ENCODE measurements at regions not wholly inside any gene's neighbourhood (a gene's known extent, or its start where the extent isn't known, plus 50 kb on each side); places are given as distances from the start of the nearest gene placed in this dataset.

DNA sequence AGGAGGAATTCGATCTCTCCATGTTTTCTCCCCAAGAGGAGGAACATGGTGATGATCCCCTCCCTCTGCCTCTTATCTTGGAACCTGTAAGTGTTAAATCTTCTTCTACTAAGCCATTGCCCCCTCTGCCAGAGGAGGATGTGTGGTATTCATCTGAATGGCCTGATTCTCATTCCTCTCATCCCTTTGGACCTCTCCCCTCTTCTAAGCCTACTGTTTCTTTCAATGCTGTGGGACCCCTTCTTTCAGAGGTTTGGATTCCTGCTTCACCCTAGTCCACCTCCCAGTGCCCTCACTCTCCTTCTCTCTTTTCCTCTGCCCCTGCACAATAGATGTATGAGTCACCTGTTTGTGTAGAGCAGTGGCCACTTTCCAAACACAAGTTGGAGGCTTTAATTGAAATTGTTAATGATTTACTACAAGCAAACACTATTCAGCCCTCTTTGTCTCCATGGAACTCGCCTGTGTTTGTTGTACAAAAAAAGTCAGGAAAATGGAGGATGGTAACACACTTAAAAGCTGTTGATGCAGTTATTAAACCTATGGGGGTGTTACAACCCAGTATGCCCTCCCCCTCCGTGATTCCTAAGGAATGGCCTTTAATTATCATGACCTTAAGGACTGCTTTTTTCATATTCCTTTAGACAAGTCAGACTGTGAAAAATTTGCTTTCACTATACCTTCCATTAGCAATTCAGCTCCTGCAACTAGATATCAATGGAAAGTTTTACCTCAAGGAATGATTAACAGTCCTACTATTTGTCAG lies 192.1 kb upstream of the ALG10B start:
- no peak overlapping the region for H3K27ac Mint-ChIP-seq
- no peak for DNase-seq (ENCODE audit: low spot score in 2 of 2)
- no peak for ATAC-seq
- peaks cover 2% of the 10 kb centered on the region for H3K9me3 Mint-ChIP-seq
- no peaks in the 10 kb centered on the region for H3K36me3 Mint-ChIP-seq
- H3K4me1 Mint-ChIP-seq = no peaks in the 10 kb centered on the region
- no peak overlapping the region for H3K4me3 Mint-ChIP-seq

DNA sequence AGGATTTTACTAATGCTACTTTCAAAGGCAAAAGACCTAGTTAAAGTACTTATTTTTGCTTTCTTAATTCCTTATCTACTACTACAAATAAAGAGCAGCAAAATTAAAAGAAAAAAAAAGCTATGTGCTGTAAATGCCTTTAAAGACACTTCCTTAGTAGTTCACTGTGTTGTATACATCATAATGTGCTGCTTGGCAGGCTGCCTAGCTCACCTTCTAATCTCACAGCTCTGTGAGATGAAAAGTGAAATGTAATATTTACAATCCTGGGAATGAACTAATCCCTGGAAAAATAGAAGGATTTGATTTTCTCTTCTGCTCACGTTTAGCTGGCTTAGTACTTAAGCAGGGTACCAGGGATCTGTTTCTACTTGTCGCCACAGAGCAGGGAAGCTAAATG lies 184.4 kb upstream of the ALG10B start:
- H3K36me3 Mint-ChIP-seq = no peaks in the 10 kb centered on the region
- H3K4me3 Mint-ChIP-seq = no peak overlapping the region
- ATAC-seq (no peak), DNase-seq (ENCODE audit: low spot score in 2 of 2) (no peak)
- H3K4me1 Mint-ChIP-seq = no peaks in the 10 kb centered on the region
- no peak overlapping the region for H3K27ac Mint-ChIP-seq
- H3K9me3 Mint-ChIP-seq = no peaks in the 10 kb centered on the region

DNA sequence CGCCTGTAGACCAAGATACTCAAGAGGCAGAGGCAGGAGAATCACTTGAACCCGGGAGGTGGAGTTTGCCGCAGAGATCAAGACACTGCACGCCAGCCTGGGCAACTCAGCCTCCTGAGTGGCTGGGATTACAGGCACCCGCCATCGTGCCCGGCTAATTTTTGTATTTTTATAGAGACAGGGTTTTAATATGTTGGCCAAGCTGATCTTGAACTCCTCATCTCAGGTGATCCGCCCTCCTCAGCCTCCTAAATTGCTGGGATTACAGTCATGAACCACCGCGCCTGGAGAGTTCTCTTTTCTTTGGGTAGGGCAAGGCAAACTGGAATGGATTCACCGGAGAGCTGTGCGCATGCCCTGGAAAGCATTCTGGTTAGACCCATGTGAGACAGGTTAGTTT lies 179.3 kb upstream of the ALG10B start:
- Mint-ChIP-seq H3K36me3 (peaks cover 6% of the 10 kb centered on the region), H3K9me3 (no peaks in the 10 kb centered on the region), H3K4me1 (peaks cover 11% of the 10 kb centered on the region), H3K27ac (no peak overlapping the region), H3K4me3 (no peak overlapping the region)
- no peak for ATAC-seq
- no peak for DNase-seq (ENCODE audit: low spot score in 2 of 2)

DNA sequence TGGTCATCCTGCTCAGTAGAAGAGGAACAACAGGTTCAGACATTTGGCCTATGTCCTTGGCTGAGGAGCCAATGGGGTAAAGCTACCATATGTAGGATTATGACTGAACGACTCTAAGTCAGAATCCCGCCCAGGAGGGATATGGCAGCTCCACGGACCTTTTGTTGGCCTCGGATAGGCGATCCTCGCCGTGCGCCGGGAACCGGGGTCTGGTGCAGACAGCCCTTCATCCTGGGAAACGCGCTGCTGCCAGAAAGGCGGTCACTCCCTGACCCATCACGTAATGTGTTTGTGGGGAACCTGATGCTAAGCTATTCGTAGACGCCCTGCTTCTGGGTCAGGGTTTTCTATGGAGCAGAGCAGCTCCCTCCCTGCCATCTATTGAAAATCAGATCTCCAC lies 178.9 kb upstream of the ALG10B start:
- ATAC-seq = no peak
- Mint-ChIP-seq H3K36me3 (peaks cover 6% of the 10 kb centered on the region), H3K4me3 (peak overlapping the region; percentile 65), H3K9me3 (no peaks in the 10 kb centered on the region), H3K27ac (no peak overlapping the region), H3K4me1 (peaks cover 11% of the 10 kb centered on the region)
- no peak for DNase-seq (ENCODE audit: low spot score in 2 of 2)

DNA sequence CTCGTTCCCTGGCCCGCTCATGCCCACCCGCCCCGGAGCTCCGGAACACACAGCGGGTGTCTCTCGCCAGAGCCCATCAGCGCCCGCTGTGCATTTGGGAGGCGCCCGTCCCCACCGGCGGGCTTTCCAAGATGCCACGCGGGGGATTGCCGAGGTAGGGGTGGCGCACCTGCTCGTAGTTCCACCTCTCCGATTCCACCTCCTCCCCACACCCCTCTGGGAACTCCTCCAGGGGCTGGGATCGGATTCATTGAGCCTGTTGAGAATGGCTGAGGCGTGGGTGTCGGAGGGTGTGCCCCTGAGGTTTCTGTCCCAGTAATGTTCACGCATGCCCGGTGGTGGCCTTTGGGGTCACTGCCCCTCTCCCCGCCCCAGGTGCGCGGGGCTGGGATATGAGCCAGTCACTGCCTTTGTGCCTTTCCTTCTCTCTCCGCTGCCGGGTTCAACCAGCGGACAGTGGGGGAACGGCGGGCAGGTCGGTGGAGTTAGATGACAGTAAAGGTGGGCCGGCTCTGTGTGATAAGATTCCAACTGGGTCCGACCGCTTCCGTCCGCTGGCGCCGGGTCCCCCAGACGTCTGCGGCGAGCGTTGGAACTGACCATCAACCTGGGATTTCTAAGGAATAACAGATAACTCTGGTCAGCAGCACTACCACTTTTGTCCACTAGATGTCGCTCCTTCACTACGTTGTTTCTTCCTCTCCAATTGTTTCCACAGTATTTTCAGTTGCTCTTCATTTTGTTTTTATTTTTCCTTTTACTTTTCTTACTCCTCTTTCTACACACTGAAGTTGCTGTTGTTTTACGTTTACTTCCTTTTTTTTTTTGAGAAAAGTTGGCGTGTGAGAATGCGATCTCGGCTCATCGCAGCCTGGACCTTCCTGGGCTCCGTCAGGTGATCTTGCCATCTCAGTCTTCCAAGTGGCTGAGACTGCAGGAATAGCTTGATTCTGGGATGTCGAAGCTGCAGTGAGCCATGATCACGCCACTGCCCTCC lies 178.1 kb upstream of the ALG10B start:
- H3K9me3 Mint-ChIP-seq = no peaks in the 10 kb centered on the region
- DNase-seq (ENCODE audit: low spot score in 2 of 2) (peak; percentile 57 to 79), ATAC-seq (peak; percentile 49)
- H3K4me1 Mint-ChIP-seq = peaks cover 11% of the 10 kb centered on the region
- peak overlapping the region; percentile 65 for H3K4me3 Mint-ChIP-seq
- peaks cover 6% of the 10 kb centered on the region for H3K36me3 Mint-ChIP-seq
- H3K27ac Mint-ChIP-seq = peak overlapping the region; percentile 15

DNA sequence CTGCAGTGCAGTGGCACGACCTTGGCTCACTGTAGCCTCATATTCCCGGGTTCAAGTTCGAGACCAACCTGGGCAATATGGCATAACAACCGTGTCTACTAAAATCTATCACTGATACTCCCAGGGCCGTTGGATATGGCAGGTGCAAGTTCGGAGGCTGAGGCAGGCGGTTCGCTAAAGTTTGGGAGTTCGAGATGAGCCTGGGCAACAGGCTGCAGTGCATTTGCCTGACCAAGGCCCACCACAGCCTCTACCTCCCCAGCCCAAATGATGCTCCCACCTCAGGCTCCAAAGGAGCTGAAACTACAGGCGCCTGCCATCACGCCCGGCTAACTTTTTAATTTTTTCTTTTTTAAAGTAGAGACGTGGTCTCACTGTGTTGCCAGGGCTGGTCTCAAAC lies 177.1 kb upstream of the ALG10B start:
- no peak for ATAC-seq
- DNase-seq (ENCODE audit: low spot score in 2 of 2) = no peak
- H3K4me1 Mint-ChIP-seq = peaks cover 11% of the 10 kb centered on the region
- no peaks in the 10 kb centered on the region for H3K9me3 Mint-ChIP-seq
- H3K27ac Mint-ChIP-seq = peak overlapping the region; percentile 2
- H3K36me3 Mint-ChIP-seq = peaks cover 6% of the 10 kb centered on the region
- H3K4me3 Mint-ChIP-seq = no peak overlapping the region

DNA sequence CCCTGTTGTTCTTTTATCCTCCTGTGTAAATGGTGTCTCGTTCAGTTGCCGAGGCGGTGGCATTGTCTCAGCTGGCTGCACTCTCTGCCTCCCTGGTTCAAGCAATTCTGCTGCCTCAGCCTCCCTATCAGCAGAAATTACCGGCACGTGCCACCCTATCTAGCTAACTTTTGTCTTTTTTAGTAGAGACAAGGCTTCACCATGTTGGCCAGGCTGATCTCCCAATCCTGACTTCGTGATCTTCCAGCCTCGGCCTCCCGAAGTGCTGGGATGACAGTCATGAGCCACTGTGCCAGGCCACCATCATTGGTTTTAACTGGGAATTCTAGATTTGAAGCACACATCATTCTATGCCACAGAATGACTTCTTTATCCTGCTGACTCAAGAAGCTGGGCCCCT lies 175.3 kb upstream of the ALG10B start:
- Mint-ChIP-seq H3K27ac (no peak overlapping the region), H3K9me3 (no peaks in the 10 kb centered on the region), H3K36me3 (peaks cover 6% of the 10 kb centered on the region), H3K4me3 (no peak overlapping the region), H3K4me1 (peaks cover 11% of the 10 kb centered on the region)
- ATAC-seq (no peak), DNase-seq (ENCODE audit: low spot score in 2 of 2) (no peak)

DNA sequence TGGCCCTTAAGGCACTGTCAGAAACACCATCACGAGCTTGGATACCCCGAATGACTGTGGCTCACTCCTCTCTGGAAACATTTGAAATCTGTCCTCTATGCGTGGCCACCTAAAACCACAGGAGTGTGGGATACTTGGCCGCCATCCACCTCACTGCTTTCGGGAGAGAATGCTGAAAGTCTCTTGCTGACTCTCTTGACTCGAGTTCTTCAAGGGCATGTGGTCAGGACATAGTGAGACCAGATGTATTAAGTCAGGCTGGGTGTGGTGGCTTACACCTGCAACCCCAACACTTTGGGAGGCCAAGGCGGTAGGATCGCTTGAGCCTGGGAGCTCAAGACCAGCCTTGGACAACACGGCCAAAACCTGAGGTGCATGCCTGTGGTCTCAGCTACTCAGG lies 174.7 kb upstream of the ALG10B start:
- ATAC-seq (no peak), DNase-seq (ENCODE audit: low spot score in 2 of 2) (no peak)
- Mint-ChIP-seq H3K4me1 (peaks cover 11% of the 10 kb centered on the region), H3K9me3 (no peaks in the 10 kb centered on the region), H3K27ac (no peak overlapping the region), H3K4me3 (no peak overlapping the region), H3K36me3 (peaks cover 6% of the 10 kb centered on the region)

DNA sequence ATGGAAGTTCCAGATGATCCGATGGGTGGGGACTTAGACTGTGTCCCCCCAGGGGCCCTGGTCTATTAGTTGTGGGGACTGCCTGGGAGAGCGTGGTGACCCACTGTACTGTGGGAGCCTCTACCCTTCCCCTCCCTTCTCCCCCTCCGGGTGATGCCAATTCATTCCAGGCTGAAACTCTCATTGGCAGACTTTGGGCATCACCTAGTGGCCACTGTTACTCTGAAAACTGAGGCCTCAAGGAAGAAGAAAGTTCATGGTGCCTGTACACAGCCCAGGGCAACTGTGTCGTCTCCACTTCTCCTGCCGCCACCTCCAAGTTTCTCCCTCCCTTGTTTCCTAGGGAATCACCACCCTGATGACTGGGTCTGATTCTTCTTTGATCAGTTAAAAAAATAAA lies 173.6 kb upstream of the ALG10B start:
- peaks cover 11% of the 10 kb centered on the region for H3K4me1 Mint-ChIP-seq
- ATAC-seq (no peak), DNase-seq (ENCODE audit: low spot score in 2 of 2) (no peak)
- H3K36me3 Mint-ChIP-seq = peaks cover 6% of the 10 kb centered on the region
- H3K27ac Mint-ChIP-seq = no peak overlapping the region
- H3K4me3 Mint-ChIP-seq = no peak overlapping the region
- peaks cover 3% of the 10 kb centered on the region for H3K9me3 Mint-ChIP-seq

DNA sequence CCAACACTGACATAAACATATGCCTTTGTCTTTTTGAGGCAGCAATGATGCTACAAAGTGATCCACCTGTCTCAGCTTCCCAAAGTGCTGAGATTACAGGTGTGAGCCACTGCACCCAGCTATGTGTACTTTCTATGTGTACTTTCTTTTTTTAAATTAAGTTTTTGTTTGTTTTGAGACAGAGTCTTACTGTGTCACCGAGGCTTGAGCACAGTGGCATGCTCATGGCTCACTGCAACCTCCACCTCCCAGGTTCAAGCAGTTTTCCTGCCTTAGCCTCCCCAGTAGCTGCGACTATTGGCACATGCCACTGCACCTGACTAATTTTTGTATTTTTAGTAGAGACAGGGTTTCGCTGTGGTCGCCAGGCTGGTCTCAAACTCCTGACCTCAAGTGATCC lies 172.5 kb upstream of the ALG10B start:
- H3K27ac Mint-ChIP-seq = no peak overlapping the region
- H3K36me3 Mint-ChIP-seq = peaks cover under 1% of the 10 kb centered on the region
- peaks cover 11% of the 10 kb centered on the region for H3K9me3 Mint-ChIP-seq
- no peak overlapping the region for H3K4me3 Mint-ChIP-seq
- H3K4me1 Mint-ChIP-seq = peaks cover 1% of the 10 kb centered on the region
- DNase-seq (ENCODE audit: low spot score in 2 of 2) (no peak), ATAC-seq (no peak)

DNA sequence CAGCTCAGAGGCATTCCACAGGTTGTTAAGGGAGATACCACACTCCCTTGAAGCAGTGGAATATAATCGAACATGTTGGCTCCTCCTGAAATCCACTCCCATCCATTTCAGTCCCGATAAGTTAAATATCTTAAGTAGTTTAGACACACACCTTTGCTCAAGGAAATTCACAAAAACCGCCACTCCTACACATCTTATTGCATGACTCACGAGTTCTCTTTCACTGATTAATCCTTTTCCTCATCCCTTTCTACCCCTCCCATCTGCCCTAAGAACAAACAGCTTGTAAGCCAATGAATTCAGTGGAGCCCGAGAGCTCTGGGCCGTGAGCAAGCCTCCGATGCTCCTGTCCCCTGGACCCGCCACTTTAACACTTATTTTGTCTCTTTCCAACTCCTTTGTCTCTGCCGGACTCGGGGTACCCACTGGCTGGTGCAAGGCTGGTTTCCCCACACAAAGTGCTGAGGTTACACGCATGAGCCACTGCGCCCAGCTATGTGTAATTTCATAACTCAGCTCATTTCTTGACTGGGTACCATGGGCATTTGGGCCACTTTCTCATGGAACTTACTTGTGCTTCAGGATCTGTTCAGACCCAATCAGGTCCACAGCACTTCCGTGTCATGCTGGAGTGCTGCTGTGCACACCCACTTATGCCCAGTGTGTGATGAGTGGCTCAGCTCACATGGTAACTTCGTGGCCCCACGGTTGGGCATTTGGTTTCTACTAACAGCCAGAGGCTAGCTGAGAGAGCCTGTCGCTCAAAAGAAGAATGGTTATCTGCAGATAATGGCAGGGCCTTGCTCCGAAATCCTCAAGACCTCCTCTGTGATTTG lies 171.8 kb upstream of the ALG10B start:
- Mint-ChIP-seq H3K9me3 (peaks cover 11% of the 10 kb centered on the region), H3K36me3 (no peaks in the 10 kb centered on the region), H3K27ac (no peak overlapping the region), H3K4me3 (no peak overlapping the region), H3K4me1 (no peaks in the 10 kb centered on the region)
- DNase-seq (ENCODE audit: low spot score in 2 of 2) (no peak), ATAC-seq (no peak)

DNA sequence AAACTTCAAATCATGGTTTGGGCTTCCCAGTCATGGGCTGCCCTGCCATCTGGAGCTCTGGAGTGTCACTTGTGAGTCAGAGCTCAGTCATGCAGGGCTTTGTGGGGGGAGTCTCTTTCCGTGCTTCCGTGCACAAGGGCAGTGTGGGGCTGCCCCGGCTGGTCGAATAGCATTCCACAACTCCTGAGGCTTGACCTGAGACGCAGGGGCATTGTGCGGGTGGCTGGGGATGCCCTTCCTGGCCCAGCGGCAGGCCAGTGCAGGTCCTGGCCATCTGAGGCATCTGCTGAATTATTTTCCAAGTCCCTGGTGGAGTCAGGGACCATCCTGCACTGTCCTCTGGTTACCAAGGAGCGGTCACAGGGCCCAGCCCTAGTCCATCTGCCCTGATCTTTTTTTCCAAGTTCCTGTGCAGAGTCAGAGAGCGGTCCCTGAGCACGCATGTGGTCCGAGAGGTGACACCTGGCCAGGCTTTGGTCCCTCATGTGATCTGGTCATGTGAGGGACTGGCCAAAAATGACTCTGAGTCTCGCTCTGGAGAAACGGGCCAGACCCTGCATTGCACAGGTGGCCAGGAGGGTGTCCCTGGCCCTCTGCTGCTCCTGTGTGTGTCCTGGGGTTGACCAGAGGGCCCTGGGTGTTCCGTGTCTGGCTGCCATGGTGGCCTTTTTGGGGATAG lies 167.0 kb upstream of the ALG10B start:
- no peaks in the 10 kb centered on the region for H3K4me1 Mint-ChIP-seq
- no peak for ATAC-seq

DNA sequence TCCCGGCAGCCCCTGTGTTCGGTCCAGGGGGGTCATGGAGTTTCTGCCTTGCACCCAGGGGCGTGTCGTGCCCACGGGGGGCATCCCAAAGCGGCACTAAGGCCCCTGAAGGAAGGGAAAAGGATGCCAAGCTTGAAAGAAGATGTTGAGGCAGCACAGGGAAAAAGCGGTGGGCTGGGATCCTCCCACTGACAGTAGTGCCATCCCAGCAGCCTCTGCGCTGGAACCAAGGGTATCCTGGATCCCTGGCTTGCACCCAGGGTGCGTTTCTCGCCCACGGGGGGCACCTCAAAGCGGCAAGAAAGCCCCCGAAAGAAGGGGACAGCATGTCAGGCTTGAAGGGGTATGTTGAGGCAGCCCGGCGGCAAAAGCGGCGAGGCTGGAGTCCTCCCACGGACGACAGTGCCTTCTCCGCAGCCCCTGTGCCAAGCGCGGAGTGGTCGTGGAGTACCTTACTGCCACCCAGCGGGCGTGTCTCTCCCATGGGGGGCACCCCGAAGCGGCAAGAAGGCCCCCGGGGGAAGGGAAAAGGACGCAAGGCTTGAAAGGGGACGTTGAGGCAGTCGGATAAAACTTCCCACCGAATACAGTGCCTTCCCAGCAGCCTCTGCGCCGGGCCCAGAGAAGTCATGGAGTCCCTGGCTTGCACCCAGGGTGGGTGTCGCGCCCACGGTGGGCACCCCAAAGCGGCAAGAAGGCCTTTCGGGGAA lies 164.4 kb upstream of the ALG10B start:
- Mint-ChIP-seq H3K4me1 (no peaks in the 10 kb centered on the region), H3K9me3 (peaks cover 10% of the 10 kb centered on the region), H3K27ac (no peak overlapping the region), H3K36me3 (no peaks in the 10 kb centered on the region), H3K4me3 (no peak overlapping the region)
- ATAC-seq = no peak
- DNase-seq (ENCODE audit: low spot score in 2 of 2) = peak in 1 of 2 donors; percentile 23

More for the DNA sequence above, 167.0 kb upstream of the ALG10B start:
- Mint-ChIP-seq H3K36me3 (no peaks in the 10 kb centered on the region), H3K9me3 (peaks cover 11% of the 10 kb centered on the region), H3K27ac (no peak overlapping the region), H3K4me3 (no peak overlapping the region)
- no peak for DNase-seq (ENCODE audit: low spot score in 2 of 2)

Measured in stimulated activated effector memory CD8-positive, alpha-beta T cell treated with anti-CD3 and anti-CD28 coated beads, Interleukin-12 subunit alpha, Interleukin-12 subunit beta, amount 100 ng/mL, for 72 hours (primary cell).